ENCODE measurements at regions not wholly inside any gene's neighbourhood (a gene's known extent, or its start where the extent isn't known, plus 50 kb on each side); places are given as distances from the start of the nearest gene placed in this dataset.

- no peak for DNase-seq (ENCODE audit: low read depth)
- H3K4me3 ChIP-seq (ENCODE audit: low read depth, low read length) = no peak overlapping the region
- TF ChIP-seq CTCF (conservative IDR thresholded peaks at IDR 0.05; ENCODE audit: low read depth, low read length) = no peak
These were observed 63.8 kb upstream of the IL1R1 start for GRCh38 chr2:102078773-102079172.

- H3K4me3 ChIP-seq (ENCODE audit: low read depth, low read length) = no peak overlapping the region
- peak; percentile 69 for DNase-seq (ENCODE audit: low read depth)
- no peak for TF ChIP-seq CTCF (conservative IDR thresholded peaks at IDR 0.05; ENCODE audit: low read depth, low read length)
These were observed 61.9 kb upstream of the IL1R1 start for GRCh38 chr2:102080451-102081242.

- no peak for TF ChIP-seq CTCF (conservative IDR thresholded peaks at IDR 0.05; ENCODE audit: low read depth, low read length)
- DNase-seq (ENCODE audit: low read depth) = no peak
- H3K4me3 ChIP-seq (ENCODE audit: low read depth, low read length) = no peak overlapping the region
These were observed 61.4 kb upstream of the IL1R1 start for GRCh38 chr2:102081243-102081522.

GRCh38 chr2:102081606-102082005 lies 60.9 kb upstream of the IL1R1 start:
- H3K4me3 ChIP-seq (ENCODE audit: low read depth, low read length) = no peak overlapping the region
- no peak for DNase-seq (ENCODE audit: low read depth)
- no peak for TF ChIP-seq CTCF (conservative IDR thresholded peaks at IDR 0.05; ENCODE audit: low read depth, low read length)

GRCh38 chr2:102082571-102083392 lies 59.8 kb upstream of the IL1R1 start:
- TF ChIP-seq CTCF (conservative IDR thresholded peaks at IDR 0.05; ENCODE audit: low read depth, low read length) = no peak

GRCh38 chr2:102083393-102083703 lies 59.2 kb upstream of the IL1R1 start:
- H3K4me3 ChIP-seq (ENCODE audit: low read depth, low read length) = no peak overlapping the region
- TF ChIP-seq CTCF (conservative IDR thresholded peaks at IDR 0.05; ENCODE audit: low read depth, low read length) = no peak
- no peak for DNase-seq (ENCODE audit: low read depth)

More at GRCh38 chr2:102082571-102083392, 59.8 kb upstream of the IL1R1 start:
- DNase-seq (ENCODE audit: low read depth) = peak; percentile 97
- H3K4me3 ChIP-seq (ENCODE audit: low read depth, low read length) = no peak overlapping the region

- peak; percentile 44 for DNase-seq (ENCODE audit: low read depth)
- no peak overlapping the region for H3K4me3 ChIP-seq (ENCODE audit: low read depth, low read length)
These were observed 57.9 kb upstream of the IL1R1 start for GRCh38 chr2:102084651-102085050.

More at GRCh38 chr2:102084651-102085050, 57.9 kb upstream of the IL1R1 start:
- TF ChIP-seq CTCF (conservative IDR thresholded peaks at IDR 0.05; ENCODE audit: low read depth, low read length) = no peak
